ENCODE measurements at regions not wholly inside any gene's neighbourhood (a gene's known extent, or its start where the extent isn't known, plus 50 kb on each side); places are given as distances from the start of the nearest gene placed in this dataset.
A peak's percentile ranks its signal among the peaks of the same experiment; 100 is the strongest.

- WGBS (ENCODE audit: low lambda C conversion rate): 9% methylated on average over 1 of the region's 1 CpG
- no peak overlapping the region for H3K9ac ChIP-seq (ENCODE audit: insufficient read depth, low read depth, low read length)
- no peak for ATAC-seq
- TF ChIP-seq ZBTB26 (CRISPR knock-in tag; IDR thresholded peaks at IDR 0.05; ENCODE audit: borderline replicate concordance): no peak
- no peak for TF ChIP-seq FOXP1 (IDR thresholded peaks at IDR 0.05)
- TF ChIP-seq FOXP1 (CRISPR knock-in tag; IDR thresholded peaks at IDR 0.05): 0 out of 2 replicates have a peak, but pooled peaks have one; percentile 10
- no peak for TF ChIP-seq ISX (CRISPR knock-in tag; conservative IDR thresholded peaks at IDR 0.05)
- TF ChIP-seq ZNF143 (CRISPR knock-in tag; IDR thresholded peaks at IDR 0.05): no peak
- TF ChIP-seq ZNF30 (CRISPR knock-in tag; IDR thresholded peaks at IDR 0.05): no peak
- TF ChIP-seq POLR2AphosphoS5 (IDR thresholded peaks at IDR 0.05; ENCODE audit: low read depth, low read length): no peak
- TF ChIP-seq KLF15 (CRISPR knock-in tag; IDR thresholded peaks at IDR 0.05; ENCODE audit: borderline replicate concordance): no peak
- TF ChIP-seq HNF4A (CRISPR knock-in tag; IDR thresholded peaks at IDR 0.05): peak; percentile 24; the same call in 1 of the 2 replicates
- TF ChIP-seq ZSCAN30 (CRISPR knock-in tag; IDR thresholded peaks at IDR 0.05): no peak
- TF ChIP-seq ZKSCAN8 (CRISPR knock-in tag; IDR thresholded peaks at IDR 0.05; ENCODE audit: borderline replicate concordance): no peak
- no peak for TF ChIP-seq SALL2 (CRISPR knock-in tag; IDR thresholded peaks at IDR 0.05)
- peak; percentile 56; the same call in 1 of the 2 replicates for TF ChIP-seq MLX (CRISPR knock-in tag; IDR thresholded peaks at IDR 0.05)
- no peak overlapping the region for H3K4me3 ChIP-seq (replicated peaks in 1 of 3; ENCODE audit: insufficient read depth in 1 of 3, low read depth in 2 of 3, low read length in 3 of 3)
- no peaks in the 10 kb centered on the region for H4K20me1 ChIP-seq (ENCODE audit: insufficient read depth, low read length)
- BruUV-seq (replicated peaks): no TSS peak
- no peak overlapping the region for H3K27ac ChIP-seq (ENCODE audit: extremely low read length, insufficient read depth, low read length)
- H3K4me2 ChIP-seq (ENCODE audit: low read depth, low read length): no peak overlapping the region
- H3K9me3 ChIP-seq (ENCODE audit: low read length): no peaks in the 10 kb centered on the region
- no peak for FAIRE-seq
- no peaks in the 10 kb centered on the region for H3K79me2 ChIP-seq (ENCODE audit: insufficient read depth, low read length)
- H3K4me1 ChIP-seq (ENCODE audit: insufficient read depth, low read length): peaks cover 8% of the 10 kb centered on the region
- ChIA-PET POLR2A (no interaction called here), CTCF (ENCODE audit: low intra/inter-chr PET ratio, low total read pairs) (no interaction called here)
- DNase-seq (ENCODE audit: low spot score): no peak
- H3K27me3 ChIP-seq (ENCODE audit: control insufficient read depth in 1 of 2, insufficient read depth in 2 of 2, low read length in 2 of 2): no peaks in the 10 kb centered on the region
- H3K36me3 ChIP-seq (replicated peaks in 1 of 2; ENCODE audit: control insufficient read depth in 1 of 2, insufficient read depth in 2 of 2, low read length in 2 of 2): no peaks in the 10 kb centered on the region
- intact Hi-C loops (cut with micrococcal nuclease; ENCODE audit: unreplicated experiment): no loop called here
- in situ Hi-C loops (cut with HindIII; ENCODE audit: extremely low pct_ligation_motif_present, low pct_unique_long_range_greater_than_20kb): no loop called here
- H2AFZ ChIP-seq (ENCODE audit: low read length): no peak overlapping the region
Observed at GRCh38 chr11:100545970-100546369, 141.1 kb upstream of the ARHGAP42 start.
